Neural progenitor cell (in vitro differentiated cells): ENCODE measurements at regions not wholly inside any gene's neighbourhood (a gene's known extent, or its start where the extent isn't known, plus 50 kb on each side); places are given as distances from the start of the nearest gene placed in this dataset.

ENCODE experiments used
- DNase-seq: peaks from one replicate; pipeline ENCODE4 v3.0.0-alpha.2; 2016; ENCODE audit warnings: low spot score
- H2AFZ ChIP-seq: fragments of 200-600 bp; sonication (generic); replicated peaks from 2 replicates; pipeline ENCODE4 v1.6.1; 2016; ENCODE audit warnings: antibody characterized with exemption
- H3F3A ChIP-seq: fragments of 200-600 bp; sonication (generic); 2 replicates; pipeline ENCODE4 v1.6.1; 2016; ENCODE audit warnings: antibody characterized with exemption, low read depth
- H3K27ac ChIP-seq: fragments of 200-600 bp; sonication (generic); 2 replicates; pipeline ENCODE4 v1.5.1; 2016; ENCODE audit warnings: mild to moderate bottlenecking
- H3K27me3 ChIP-seq: fragments of 200-600 bp; sonication (generic); 2 replicates; pipeline ENCODE4 v1.6.1; 2016; ENCODE audit warnings: mild to moderate bottlenecking, moderate library complexity
- H3K36me3 ChIP-seq: fragments of 200-600 bp; sonication (generic); 2 replicates; pipeline ENCODE4 v1.5.1; 2016
- H3K4me1 ChIP-seq: fragments of 200-600 bp; sonication (generic); 2 replicates; pipeline ENCODE4 v1.6.1; 2016; ENCODE audit warnings: mixed run types
- H3K4me2 ChIP-seq: fragments of 200-600 bp; sonication (generic); 2 replicates; pipeline ENCODE4 v1.6.1; 2016
- H3K4me3 ChIP-seq: fragments of 200-600 bp; sonication (generic); 2 replicates; pipeline ENCODE4 v1.5.1; 2016
- H3K79me2 ChIP-seq: fragments of 200-600 bp; sonication (generic); 2 replicates; pipeline ENCODE4 v1.6.1; 2016; ENCODE audit warnings: low read depth
- H3K9ac ChIP-seq: fragments of 200-600 bp; sonication (generic); 2 replicates; pipeline ENCODE4 v1.6.1; 2016
- H3K9me3 ChIP-seq: fragments of 200-600 bp; sonication (generic); 2 replicates; pipeline ENCODE4 v1.5.1; 2016; ENCODE audit warnings: low read depth
- H4K20me1 ChIP-seq: fragments of 200-600 bp; sonication (generic); 2 replicates; pipeline ENCODE4 v1.6.1; 2016; ENCODE audit warnings: low read depth
- H3K27ac Mint-ChIP-seq: 3 replicates; pipeline ENCODE4 v1.8.0; 2021; ENCODE audit warnings: mixed read lengths
- H3K27me3 Mint-ChIP-seq: 2 replicates; pipeline ENCODE4 v1.8.0; 2022; ENCODE audit warnings: low read depth, mild to moderate bottlenecking, inconsistent platforms, moderate library complexity, mixed read lengths; ENCODE audit not compliant: insufficient read depth
- H3K36me3 Mint-ChIP-seq: 3 replicates; pipeline ENCODE4 v1.8.0; 2021; ENCODE audit warnings: mixed read lengths
- H3K4me1 Mint-ChIP-seq: 3 replicates; pipeline ENCODE4 v1.8.0; 2021; ENCODE audit warnings: mixed read lengths
- H3K4me3 Mint-ChIP-seq: 3 replicates; pipeline ENCODE4 v1.8.0; 2021; ENCODE audit warnings: mild to moderate bottlenecking, moderate library complexity, mixed read lengths
- H3K9me3 Mint-ChIP-seq: 3 replicates; pipeline ENCODE4 v1.8.0; 2020; ENCODE audit warnings: mixed read lengths
- CTCF ChIP-seq: fragments of 200-600 bp; sonication (generic); IDR thresholded peaks from 2 replicates; pipeline ENCODE4 v1.5.1; 2017; ENCODE audit warnings: antibody characterized with exemption, mild to moderate bottlenecking
- EZH2 ChIP-seq: fragments of 200-600 bp; sonication (generic); IDR thresholded peaks from 2 replicates; pipeline ENCODE4 v1.6.1; 2017; ENCODE audit warnings: antibody characterized with exemption, mild to moderate bottlenecking, moderate library complexity
- EZH2phosphoT487 ChIP-seq: fragments of 200-600 bp; sonication (generic); IDR thresholded peaks from 2 replicates; pipeline ENCODE4 v1.6.1; 2017; ENCODE audit warnings: antibody characterized with exemption

DNA sequence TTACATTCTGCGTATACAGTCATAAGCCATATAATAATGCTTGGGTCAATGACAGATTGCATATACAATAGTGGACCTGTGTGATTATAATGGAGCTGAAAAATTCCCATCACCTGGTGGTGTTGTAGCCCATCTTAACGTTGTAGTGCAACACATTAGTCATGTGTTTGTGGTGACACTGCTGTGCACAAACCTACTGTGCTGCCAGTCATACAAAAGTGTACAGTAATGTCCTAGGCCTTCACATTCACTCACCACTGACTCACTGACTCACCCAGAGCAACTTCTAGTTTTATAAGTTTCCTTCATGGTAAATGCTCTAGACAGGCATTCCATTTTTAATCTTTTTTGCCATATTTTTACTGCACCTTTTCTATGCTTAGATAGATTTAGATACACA, 194.8 kb upstream of the SEL1L start:
- H3K4me1 Mint-ChIP-seq = no peaks in the 10 kb centered on the region
- H2AFZ ChIP-seq = no peak overlapping the region
- no peak overlapping the region for H3K27ac Mint-ChIP-seq
- H3K4me3 Mint-ChIP-seq = no peak overlapping the region
- DNase-seq = no peak
- TF ChIP-seq EZH2 (no peak), EZH2phosphoT487 (no peak)
- no peaks in the 10 kb centered on the region for H3K36me3 ChIP-seq
- H3K9me3 ChIP-seq = no peaks in the 10 kb centered on the region
- H3K27ac ChIP-seq = no peak overlapping the region
- no peaks in the 10 kb centered on the region for H3K79me2 ChIP-seq
- H4K20me1 ChIP-seq = no peaks in the 10 kb centered on the region
- no peaks in the 10 kb centered on the region for H3K4me1 ChIP-seq
- H3K9ac ChIP-seq = no peak overlapping the region
- H3F3A ChIP-seq = no peaks in the 10 kb centered on the region
- no peaks in the 10 kb centered on the region for H3K27me3 ChIP-seq
- H3K27me3 Mint-ChIP-seq = no peaks in the 10 kb centered on the region
- no peak overlapping the region for H3K4me2 ChIP-seq
- no peak overlapping the region for H3K4me3 ChIP-seq
- no peaks in the 10 kb centered on the region for H3K9me3 Mint-ChIP-seq
- no peaks in the 10 kb centered on the region for H3K36me3 Mint-ChIP-seq

GRCh38 chr14:81729622-81730021, 196.0 kb upstream of the SEL1L start:
- no peak overlapping the region for H3K27ac ChIP-seq
- H3K9me3 Mint-ChIP-seq = no peaks in the 10 kb centered on the region
- H4K20me1 ChIP-seq = no peaks in the 10 kb centered on the region
- H3K79me2 ChIP-seq = no peaks in the 10 kb centered on the region
- no peaks in the 10 kb centered on the region for H3K4me1 ChIP-seq
- H3K27ac Mint-ChIP-seq = no peak overlapping the region
- no peak overlapping the region for H3K4me3 ChIP-seq
- H2AFZ ChIP-seq = no peak overlapping the region
- H3K9me3 ChIP-seq = no peaks in the 10 kb centered on the region
- no peak for DNase-seq
- no peaks in the 10 kb centered on the region for H3K27me3 Mint-ChIP-seq
- TF ChIP-seq EZH2phosphoT487 (no peak), CTCF (no peak), EZH2 (no peak)
- no peaks in the 10 kb centered on the region for H3K36me3 Mint-ChIP-seq
- H3K36me3 ChIP-seq = no peaks in the 10 kb centered on the region
- H3K4me2 ChIP-seq = no peak overlapping the region
- no peaks in the 10 kb centered on the region for H3F3A ChIP-seq
- no peak overlapping the region for H3K9ac ChIP-seq
- H3K27me3 ChIP-seq = no peaks in the 10 kb centered on the region
- H3K4me1 Mint-ChIP-seq = no peaks in the 10 kb centered on the region
- no peak overlapping the region for H3K4me3 Mint-ChIP-seq

DNA sequence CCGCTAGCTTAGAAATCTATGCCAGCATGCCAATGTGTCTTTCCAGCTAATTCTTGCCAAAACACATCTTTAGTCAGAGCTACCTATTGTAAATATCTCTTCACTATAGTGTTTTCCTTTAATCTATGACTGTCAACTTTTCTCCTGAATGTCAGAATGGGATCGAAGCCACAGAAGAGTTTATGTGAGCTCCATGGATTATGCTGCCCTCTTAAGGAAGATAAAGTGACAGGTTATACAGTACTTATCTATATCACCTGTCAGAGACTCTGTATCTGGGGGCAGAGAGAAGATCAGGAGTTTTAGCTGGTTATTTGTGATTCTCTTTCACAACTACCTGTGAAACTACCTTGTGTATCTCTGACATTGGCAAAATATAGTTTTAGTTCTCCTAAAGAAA, 204.3 kb upstream of the SEL1L start:
- H3K79me2 ChIP-seq = no peaks in the 10 kb centered on the region
- H3K27me3 Mint-ChIP-seq = no peaks in the 10 kb centered on the region
- H3K9ac ChIP-seq = no peak overlapping the region
- no peaks in the 10 kb centered on the region for H3K4me1 ChIP-seq
- no peak overlapping the region for H2AFZ ChIP-seq
- H3K36me3 ChIP-seq = no peaks in the 10 kb centered on the region
- H4K20me1 ChIP-seq = no peaks in the 10 kb centered on the region
- no peaks in the 10 kb centered on the region for H3K4me1 Mint-ChIP-seq
- H3K27ac ChIP-seq = no peak overlapping the region
- no peak overlapping the region for H3K4me3 ChIP-seq
- H3K9me3 Mint-ChIP-seq = no peaks in the 10 kb centered on the region
- H3K4me3 Mint-ChIP-seq = no peak overlapping the region
- no peak for TF ChIP-seq CTCF
- no peak for TF ChIP-seq EZH2phosphoT487
- no peak for TF ChIP-seq EZH2
- H3K27me3 ChIP-seq = no peaks in the 10 kb centered on the region
- H3F3A ChIP-seq = no peaks in the 10 kb centered on the region
- H3K36me3 Mint-ChIP-seq = no peaks in the 10 kb centered on the region
- H3K27ac Mint-ChIP-seq = no peak overlapping the region
- no peaks in the 10 kb centered on the region for H3K9me3 ChIP-seq
- DNase-seq = no peak
- H3K4me2 ChIP-seq = no peak overlapping the region

DNA sequence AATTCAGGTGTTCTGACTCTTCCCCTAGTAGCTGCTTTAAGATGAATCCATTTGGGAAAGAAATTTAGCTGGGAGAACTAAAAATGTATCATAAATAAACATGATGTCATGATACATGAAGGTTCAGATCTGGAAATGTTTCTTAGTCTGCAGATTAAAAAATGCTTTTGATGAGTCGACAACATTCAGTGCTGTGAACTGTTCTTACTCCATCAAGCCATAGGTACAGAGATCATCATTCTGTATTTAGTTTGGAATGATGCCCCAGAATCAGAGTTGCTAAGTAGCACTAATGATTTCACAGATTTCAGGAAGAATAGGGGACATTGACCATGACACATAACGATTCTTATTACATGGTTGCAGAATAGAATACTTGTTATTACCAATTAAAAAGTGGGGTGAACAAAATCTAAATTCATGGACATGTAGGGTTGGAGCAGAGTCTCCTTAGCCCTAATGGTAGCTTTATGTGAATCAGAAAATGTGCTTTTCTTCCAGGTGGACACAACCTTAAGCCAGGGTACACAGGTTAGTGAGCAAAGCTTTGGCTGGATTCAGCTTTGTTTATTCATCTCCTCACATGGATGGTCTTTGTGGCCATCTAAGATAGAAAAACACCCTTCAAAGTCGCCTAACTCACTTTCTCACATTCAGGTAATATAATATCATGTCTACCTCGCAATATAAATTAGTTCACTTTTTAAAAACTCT, 205.4 kb upstream of the SEL1L start:
- Histone ChIP-seq H3K9ac (no peak overlapping the region), H2AFZ (no peak overlapping the region), H3K27ac (no peak overlapping the region), H3K4me2 (no peak overlapping the region), H3K27me3 (no peaks in the 10 kb centered on the region), H3K79me2 (no peaks in the 10 kb centered on the region), H4K20me1 (no peaks in the 10 kb centered on the region), H3F3A (no peaks in the 10 kb centered on the region), H3K36me3 (no peaks in the 10 kb centered on the region), H3K4me3 (no peak overlapping the region), H3K4me1 (no peaks in the 10 kb centered on the region), H3K9me3 (no peaks in the 10 kb centered on the region)
- no peak for DNase-seq
- Mint-ChIP-seq H3K36me3 (no peaks in the 10 kb centered on the region), H3K4me1 (no peaks in the 10 kb centered on the region), H3K27me3 (no peaks in the 10 kb centered on the region), H3K4me3 (no peak overlapping the region), H3K27ac (no peak overlapping the region), H3K9me3 (no peaks in the 10 kb centered on the region)
- TF ChIP-seq EZH2 (no peak), CTCF (no peak), EZH2phosphoT487 (no peak)
